ENCODE measurements at regions not wholly inside any gene's neighbourhood (a gene's known extent, or its start where the extent isn't known, plus 50 kb on each side); places are given as distances from the start of the nearest gene placed in this dataset.

DNA sequence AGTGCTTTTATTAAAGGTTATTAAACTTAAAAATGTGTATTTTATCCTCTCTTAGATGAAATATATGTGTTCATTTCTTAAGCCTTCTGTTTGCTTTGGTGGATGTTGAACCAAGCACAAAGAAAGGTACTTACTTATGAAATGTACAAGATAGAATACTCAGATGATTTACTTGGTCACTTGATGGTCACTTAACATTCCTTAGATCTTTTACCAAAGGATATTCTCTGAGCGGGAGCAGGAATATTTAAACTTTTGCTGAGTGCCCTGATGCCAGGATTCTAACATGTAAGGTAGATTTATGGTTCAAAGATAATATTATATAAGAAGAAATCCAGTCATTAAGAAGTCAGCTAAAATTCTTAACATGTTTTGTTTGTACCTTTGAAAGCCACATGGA lies 193.5 kb upstream of the ZEB2 start:
- DNase-seq (ENCODE audit: low read depth in 4 of 4, low spot score in 1 of 4): no peak

GRCh38 chr2:144712550-144712940 lies 192.6 kb upstream of the ZEB2 start:
- DNase-seq (ENCODE audit: low read depth in 4 of 4, low spot score in 1 of 4): no peak

- no peak for DNase-seq (ENCODE audit: low read depth in 4 of 4, low spot score in 1 of 4)
Measured at GRCh38 chr2:144711630-144712549, 192.0 kb upstream of the ZEB2 start.

DNA sequence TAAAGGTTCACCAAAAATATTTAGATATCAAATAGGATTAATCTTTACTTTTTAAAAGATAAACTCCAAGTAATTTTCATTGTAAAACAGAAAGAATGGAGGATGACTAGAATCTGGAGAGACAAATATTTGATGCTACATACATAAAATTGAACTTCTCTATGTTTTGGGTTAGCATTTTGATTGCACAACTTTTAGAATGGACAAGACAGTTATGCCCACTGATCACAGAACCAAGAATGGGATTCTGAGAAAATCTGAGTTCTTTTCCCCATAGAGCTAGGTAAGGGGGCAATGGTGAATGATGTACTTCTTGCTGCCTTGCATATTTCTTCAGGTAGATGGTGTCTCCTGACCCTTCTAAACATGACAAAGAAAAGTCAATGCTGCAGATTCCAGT lies 191.2 kb upstream of the ZEB2 start:
- DNase-seq (ENCODE audit: low read depth in 4 of 4, low spot score in 1 of 4): no peak

DNA sequence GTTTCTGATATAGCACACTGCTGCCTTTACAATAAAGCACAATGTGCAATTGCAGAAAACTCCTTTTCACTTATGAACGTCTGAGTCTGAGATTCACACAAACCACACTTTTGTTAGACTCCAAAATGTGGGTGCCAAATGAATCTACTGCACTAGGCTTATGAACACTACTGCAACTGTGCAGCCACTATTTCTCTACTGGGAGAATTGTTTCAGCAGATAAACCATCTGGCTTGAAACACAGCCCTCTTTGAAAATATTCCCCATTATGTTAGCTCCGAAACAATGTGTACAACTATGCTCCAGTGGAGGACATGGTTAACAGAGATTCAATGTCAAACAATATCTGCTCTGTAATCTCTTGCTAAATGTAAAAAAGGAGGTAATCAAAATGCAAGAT lies 188.7 kb upstream of the ZEB2 start:
- no peak for DNase-seq (ENCODE audit: low read depth in 4 of 4, low spot score in 1 of 4)

DNA sequence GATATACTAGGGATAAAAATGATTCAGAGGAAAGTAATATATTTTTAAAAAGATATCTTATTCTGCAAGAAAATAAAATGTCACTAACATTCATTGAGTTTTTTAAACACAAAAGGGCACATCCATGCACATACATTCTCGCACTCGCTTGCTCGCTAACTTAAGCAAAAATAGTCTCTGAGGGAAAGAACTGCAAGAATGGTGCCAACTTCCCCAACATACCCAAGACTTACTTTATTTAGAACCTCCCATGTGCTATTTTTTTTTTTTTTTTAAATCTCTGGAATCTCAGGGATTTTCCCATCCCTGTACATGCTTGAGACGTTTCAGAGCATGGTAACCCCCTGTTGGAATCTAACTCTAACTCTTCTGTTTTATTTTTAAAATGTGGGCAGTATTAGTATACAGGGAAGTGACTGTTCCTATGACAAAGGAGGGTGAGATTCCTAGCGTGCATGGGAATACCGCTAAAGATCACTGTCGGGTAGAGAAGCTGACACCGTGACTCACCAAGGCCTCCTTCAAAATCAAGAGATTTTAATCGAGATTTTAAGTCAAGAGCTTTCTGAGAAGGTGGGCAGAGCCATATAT lies 187.9 kb upstream of the ZEB2 start:
- no peak for DNase-seq (ENCODE audit: low read depth in 4 of 4, low spot score in 1 of 4)

DNA sequence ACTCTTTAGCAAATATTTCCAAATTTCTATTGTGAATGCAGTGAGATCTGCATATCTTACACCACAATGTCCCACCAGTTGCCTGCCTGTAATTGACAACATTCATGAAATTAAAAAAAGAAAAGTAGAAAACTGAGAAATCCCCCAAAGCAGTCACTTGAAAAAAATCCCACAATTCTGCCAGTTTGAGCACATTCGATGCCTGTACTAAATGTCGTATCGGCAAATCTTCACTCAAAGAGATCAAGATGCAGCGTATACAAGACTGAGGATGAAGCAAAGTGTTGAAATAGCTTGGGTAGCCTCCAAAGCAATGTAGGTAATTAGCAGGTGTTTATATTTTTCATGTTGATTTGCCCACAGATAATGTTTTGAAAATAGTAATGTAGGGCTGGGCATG lies 186.7 kb upstream of the ZEB2 start:
- DNase-seq (ENCODE audit: low read depth in 4 of 4, low spot score in 1 of 4): no peak

- DNase-seq (ENCODE audit: low read depth in 4 of 4, low spot score in 1 of 4): no peak
Measured at GRCh38 chr2:144705328-144706245, 185.7 kb upstream of the ZEB2 start.

DNA sequence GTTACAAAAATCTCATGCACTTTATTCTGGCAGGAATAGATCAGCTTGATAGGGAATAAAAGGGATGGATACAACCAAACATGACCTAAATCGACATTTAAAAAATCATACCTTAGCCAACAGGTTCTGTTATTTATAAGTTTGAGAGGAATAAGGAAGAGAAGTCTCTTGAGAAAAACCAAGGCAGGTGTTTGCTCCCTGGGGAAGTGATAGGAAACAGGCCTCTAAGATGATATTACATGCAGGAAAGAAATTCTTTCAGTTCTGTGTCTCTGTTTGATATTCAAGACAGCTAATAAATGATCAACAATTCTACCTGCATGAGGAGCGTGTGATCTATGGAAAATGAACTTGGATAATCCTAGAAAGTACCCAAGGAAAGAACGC lies 184.8 kb upstream of the ZEB2 start:
- DNase-seq (ENCODE audit: low read depth in 4 of 4, low spot score in 1 of 4): no peak

- no peak for DNase-seq (ENCODE audit: low read depth in 4 of 4, low spot score in 1 of 4)
Measured at GRCh38 chr2:144703852-144704708, 184.2 kb upstream of the ZEB2 start.

- no peak for DNase-seq (ENCODE audit: low read depth in 4 of 4, low spot score in 1 of 4)
Measured at GRCh38 chr2:144702051-144702450, 182.1 kb upstream of the ZEB2 start.

- DNase-seq (ENCODE audit: low read depth in 4 of 4, low spot score in 1 of 4): no peak
Measured at GRCh38 chr2:144701259-144701658, 181.3 kb upstream of the ZEB2 start.

GRCh38 chr2:144698156-144698555 lies 178.2 kb upstream of the ZEB2 start:
- no peak for DNase-seq (ENCODE audit: low read depth in 4 of 4, low spot score in 1 of 4)

DNA sequence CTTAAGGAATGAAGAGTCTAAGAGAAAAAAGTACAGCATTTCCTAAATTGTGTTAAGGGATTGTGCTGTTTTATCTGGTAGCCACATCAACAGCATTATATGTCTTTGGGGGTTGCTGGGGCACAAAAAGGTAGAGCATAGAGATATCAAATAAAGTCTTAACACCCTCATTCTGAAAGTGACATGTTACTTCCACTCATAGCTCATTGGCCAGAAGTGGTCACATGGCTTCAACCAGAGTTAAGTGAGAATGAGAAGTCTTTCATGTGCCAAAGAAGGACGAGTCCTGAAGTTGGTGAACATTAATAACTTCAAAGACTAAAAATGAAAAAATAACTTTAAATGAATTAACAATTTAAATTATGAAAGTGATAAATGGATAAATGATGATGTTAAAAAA lies 175.7 kb upstream of the ZEB2 start:
- DNase-seq (ENCODE audit: low read depth in 4 of 4, low spot score in 1 of 4): no peak

DNA sequence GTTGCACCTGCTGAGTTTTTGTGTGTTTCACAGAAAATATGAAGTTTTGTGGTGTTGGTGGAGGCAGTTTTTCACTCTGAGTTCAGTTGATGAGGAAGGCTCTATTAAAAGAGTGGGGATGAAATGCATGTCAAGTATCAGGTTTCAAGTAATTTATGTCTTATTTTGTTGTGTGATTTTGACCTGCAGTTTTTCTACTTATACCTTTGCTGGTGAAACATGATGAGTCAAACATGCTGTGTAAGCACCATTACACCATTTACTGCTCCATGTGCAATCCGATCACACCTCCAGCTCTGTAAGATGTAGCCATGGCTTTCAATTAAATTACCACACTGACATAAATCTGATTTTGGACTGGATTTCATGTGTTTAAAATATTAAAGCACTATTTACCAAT lies 174.5 kb upstream of the ZEB2 start:
- no peak for DNase-seq (ENCODE audit: low read depth in 4 of 4, low spot score in 1 of 4)

DNA sequence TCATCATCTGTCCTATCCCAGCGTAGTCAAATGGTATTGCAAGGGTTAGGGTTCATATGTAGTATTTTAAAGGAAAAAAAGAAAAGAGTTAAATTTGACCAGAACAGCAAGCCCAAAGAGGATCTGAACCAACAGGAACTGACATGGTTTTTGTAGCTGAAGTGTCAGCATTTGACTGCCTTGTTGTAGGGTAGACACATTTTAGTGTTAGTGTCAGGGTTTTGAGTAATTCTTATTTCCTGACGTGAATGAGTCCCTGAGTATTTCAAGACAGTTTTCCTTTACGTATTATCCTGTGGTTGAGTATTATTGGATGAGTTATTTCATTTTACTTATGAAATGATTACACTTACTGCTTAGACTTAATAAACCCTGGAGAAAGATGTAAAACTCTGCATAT lies 173.3 kb upstream of the ZEB2 start:
- no peak for DNase-seq (ENCODE audit: low read depth in 4 of 4, low spot score in 1 of 4)

- DNase-seq (ENCODE audit: low read depth in 4 of 4, low spot score in 1 of 4): no peak
Measured at GRCh38 chr2:144692661-144693060, 172.7 kb upstream of the ZEB2 start.

DNA sequence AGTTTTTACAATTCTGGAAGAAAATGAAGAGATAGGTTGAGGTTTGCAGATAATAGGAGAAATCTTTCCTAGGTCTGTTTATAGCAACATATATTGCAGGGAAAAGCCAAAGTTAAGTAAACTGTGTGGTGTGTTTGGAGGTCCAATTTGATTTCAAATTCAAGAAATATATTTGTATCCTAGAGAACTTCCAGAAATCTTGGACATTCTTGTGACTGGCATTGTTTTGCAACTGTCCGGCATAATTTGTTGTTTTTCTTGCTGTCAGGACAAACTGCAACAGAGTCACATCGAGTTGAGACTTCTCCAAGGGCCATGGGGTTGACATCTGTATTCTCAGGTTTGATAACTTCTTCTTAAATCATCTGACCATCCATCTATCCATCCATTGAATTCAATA lies 170.9 kb upstream of the ZEB2 start:
- no peak for DNase-seq (ENCODE audit: low read depth in 4 of 4, low spot score in 1 of 4)

- DNase-seq (ENCODE audit: low read depth in 4 of 4, low spot score in 1 of 4): no peak
Measured at GRCh38 chr2:144686518-144687215, 166.7 kb upstream of the ZEB2 start.

- DNase-seq (ENCODE audit: low read depth in 4 of 4, low spot score in 1 of 4): no peak
Measured at GRCh38 chr2:144683966-144684365, 164.0 kb upstream of the ZEB2 start.

All from stimulated activated CD4-positive, alpha-beta T cell treated with anti-CD3 and anti-CD28 coated beads, Interleukin-1b, Interleukin-23, amount 100 ng/mL, for 24 hours (primary cell).